K562 (cell line): ENCODE measurements at regions not wholly inside any gene's neighbourhood (a gene's known extent, or its start where the extent isn't known, plus 50 kb on each side); places are given as distances from the start of the nearest gene placed in this dataset.

ENCODE experiments used
- ARID4B ChIP-seq: sonication (generic); formaldehyde crosslinking; IDR thresholded peaks from 2 replicates; pipeline ENCODE4 v1.8.0; 2022; ENCODE audit warnings: mild to moderate bottlenecking, missing genetic modification reagents
- ATF3 ChIP-seq, 2 experiments: fragments of 450-650 bp in 1 of 2; sonication (generic) in 1 of 2; formaldehyde crosslinking in 1 of 2; IDR thresholded peaks in 1 of 2; conservative IDR thresholded peaks in 1 of 2; 2 replicates each; pipeline versions ENCODE4 v1.6.1 to v1.8.1; 2016 to 2023; ENCODE audit warnings: mild to moderate bottlenecking in 2 of 2, moderate library complexity in 2 of 2, inconsistent platforms in 1 of 2, missing genetic modification reagents in 1 of 2
- ATF7 ChIP-seq: fragments of 450-650 bp; IDR thresholded peaks from 2 replicates; pipeline ENCODE4 v1.7.1; 2014; ENCODE audit warnings: mild to moderate bottlenecking, moderate library complexity
- LARP7 ChIP-seq: fragments of 450-650 bp; IDR thresholded peaks from 2 replicates; pipeline ENCODE4 v1.6.1; 2016
- MAFF ChIP-seq: IDR thresholded peaks from 2 replicates; pipeline ENCODE4 v1.6.1; 2012; ENCODE audit warnings: low read length, improper control_type of control experiment
- NEUROD1 ChIP-seq: fragments of 150-350 bp; IDR thresholded peaks from 2 replicates; pipeline ENCODE4 v1.6.1; 2014; ENCODE audit warnings: borderline replicate concordance, low read length, low read depth; ENCODE audit not compliant: partially characterized antibody
- NFRKB ChIP-seq: fragments of 450-650 bp; IDR thresholded peaks from 2 replicates; pipeline ENCODE4 v1.6.1; 2016; ENCODE audit warnings: low read depth
- RNF219 ChIP-seq: fragments of 250-450 bp; sonication (Bioruptor Pico); IDR thresholded peaks from 2 replicates; pipeline ENCODE4 v1.5.0; 2022; ENCODE audit warnings: mild to moderate bottlenecking
- STAT5A ChIP-seq: IDR thresholded peaks from 2 replicates; pipeline ENCODE4 v1.6.1; 2012; ENCODE audit warnings: low read length, inconsistent platforms, borderline replicate concordance
- YY1 ChIP-seq, 3 experiments: IDR thresholded peaks; 2 replicates each; pipeline ENCODE4 v1.6.1; 2011; ENCODE audit warnings: low read length in 2 of 3, mild to moderate bottlenecking in 2 of 3, moderate library complexity in 2 of 3, borderline replicate concordance in 1 of 3, control low read depth in 1 of 3, low read depth in 1 of 3; ENCODE audit not compliant: insufficient read depth in 3 of 3, insufficient replicate concordance in 2 of 3, control insufficient read depth in 1 of 3, insufficient read length in 1 of 3; ENCODE audit errors: extremely low read depth in 1 of 3
- ZNF197 ChIP-seq: fragments of 200-800 bp; sonication (Bioruptor generic); IDR thresholded peaks from 2 replicates; pipeline ENCODE4 v1.6.1; 2016; ENCODE audit warnings: low read depth, missing genetic modification characterization, missing compliant biosample characterization
- ZNF354B ChIP-seq: fragments of 250-450 bp; sonication (Bioruptor Pico); IDR thresholded peaks from 2 replicates; pipeline ENCODE4 v1.4.0; 2020

- TF ChIP-seq ATF3 (IDR thresholded peaks at IDR 0.05) (no peak), ATF3 (CRISPR knock-in tag; conservative IDR thresholded peaks at IDR 0.05) (no peak), NFRKB (no peak), LARP7 (no peak), ARID4B (CRISPR knock-in tag) (no peak), RNF219 (CRISPR knock-in tag) (no peak), MAFF (no peak), ZNF354B (CRISPR knock-in tag) (no peak), ATF7 (no peak), STAT5A (no peak), YY1 (IDR thresholded peaks at IDR 0.05; ENCODE audit: borderline replicate concordance in 1 of 3, control insufficient read depth in 1 of 3, extremely low read depth in 1 of 3, insufficient read depth in 3 of 3, insufficient read length in 1 of 3, insufficient replicate concordance in 2 of 3, low read depth in 1 of 3, low read length in 2 of 3) (no peak), NEUROD1 (no peak), ZNF197 (CRISPR knock-in tag) (no peak)
Measured at GRCh38 chr16:80341263-80341662, 199.5 kb upstream of the DYNLRB2 start.
